GOT3 (cell line): ENCODE measurements at regions not wholly inside any gene's neighbourhood (a gene's known extent, or its start where the extent isn't known, plus 50 kb on each side); places are given as distances from the start of the nearest gene placed in this dataset.
"Not testable (repeated sequence)": the region's sequence is repeated elsewhere in the genome, so short reads cannot be mapped to it uniquely, and the experiment has no call there.

Source experiments
- DNase-seq: peaks from one replicate; lab custom pipeline; 2025; ENCODE audit warnings: mixed read lengths; lab: John Stamatoyannopoulos, UW

DNA sequence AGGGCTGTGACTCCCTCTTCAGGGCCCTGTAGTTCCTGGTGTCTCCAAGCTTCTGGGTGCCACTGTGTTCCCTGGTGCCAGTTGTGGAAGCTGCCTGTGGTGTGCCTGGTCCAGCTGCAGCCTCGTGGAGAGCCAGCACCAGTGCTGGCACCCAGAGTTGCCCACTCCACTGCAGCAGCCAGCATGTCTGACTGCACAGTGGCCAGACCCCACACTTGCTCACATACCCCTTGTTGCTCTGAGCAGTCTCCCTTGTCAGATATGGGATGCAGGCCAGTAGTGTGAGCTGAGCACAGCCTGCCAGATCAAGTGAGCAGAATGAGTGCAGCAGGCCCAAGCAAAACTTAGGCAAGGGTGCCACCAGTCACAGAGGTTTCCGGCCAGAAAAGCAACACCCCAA lies 108.6 kb downstream of the ZMAT1 start:
- no peak for DNase-seq

DNA sequence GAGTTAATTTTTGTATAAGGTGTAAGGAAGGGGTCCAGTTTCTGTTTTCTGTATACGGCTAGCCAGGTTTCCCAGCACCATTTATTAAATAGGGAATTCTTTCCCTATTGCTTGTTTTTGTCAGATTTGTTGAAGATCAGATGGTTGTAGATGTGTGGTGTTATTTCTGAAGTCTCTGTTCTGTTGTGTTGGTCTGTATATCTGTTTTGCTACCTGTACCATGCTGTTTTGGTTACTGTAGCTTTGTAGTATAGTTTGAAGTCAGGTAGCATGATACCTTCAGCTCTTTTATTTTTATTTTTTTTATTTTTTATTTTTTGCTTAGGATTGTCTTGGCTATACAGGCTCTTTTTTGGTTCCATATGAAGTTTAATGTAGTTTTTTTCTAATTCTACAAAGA lies 114.1 kb downstream of the ZMAT1 start:
- DNase-seq = not testable (repeated sequence)

DNA sequence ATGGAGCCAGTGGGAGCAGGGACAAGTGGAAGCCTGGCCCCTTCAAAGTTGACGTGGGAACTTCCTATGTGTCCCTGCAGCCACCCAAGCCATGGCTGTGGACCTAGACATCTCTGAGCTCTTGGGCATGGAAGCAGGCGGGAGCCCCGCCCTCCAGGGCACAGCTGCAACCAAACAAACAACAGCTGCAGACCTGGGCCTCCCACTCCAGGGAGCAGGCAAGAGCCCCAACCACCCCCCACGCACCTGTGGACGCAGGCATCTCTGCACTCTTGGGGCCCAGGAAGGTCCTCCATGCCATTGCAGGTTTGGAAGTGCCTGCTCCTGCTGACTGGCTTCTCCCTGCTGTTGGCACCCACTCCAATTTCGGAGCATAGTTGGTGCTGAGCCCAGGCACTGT lies 118.6 kb downstream of the ZMAT1 start:
- DNase-seq = no peak

DNA sequence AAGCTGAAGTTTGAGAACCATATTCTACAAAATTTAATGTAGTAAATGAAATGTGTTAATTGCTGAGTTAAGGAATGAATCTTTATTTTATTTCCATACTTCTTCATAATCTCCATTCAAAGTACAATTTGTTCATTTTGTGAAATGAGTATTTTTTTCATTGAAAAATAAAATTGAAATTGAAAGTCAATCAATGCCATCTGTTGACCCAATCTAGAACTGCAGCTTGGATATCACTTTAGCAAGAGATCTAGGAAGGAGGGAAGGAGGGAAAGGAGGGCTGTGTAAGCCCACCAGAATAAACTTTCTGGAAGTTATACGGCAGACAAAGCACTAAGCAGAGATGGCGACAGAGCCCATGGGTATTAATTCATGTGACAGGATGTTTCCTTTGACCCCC lies 128.4 kb downstream of the ZMAT1 start:
- DNase-seq = no peak

DNA sequence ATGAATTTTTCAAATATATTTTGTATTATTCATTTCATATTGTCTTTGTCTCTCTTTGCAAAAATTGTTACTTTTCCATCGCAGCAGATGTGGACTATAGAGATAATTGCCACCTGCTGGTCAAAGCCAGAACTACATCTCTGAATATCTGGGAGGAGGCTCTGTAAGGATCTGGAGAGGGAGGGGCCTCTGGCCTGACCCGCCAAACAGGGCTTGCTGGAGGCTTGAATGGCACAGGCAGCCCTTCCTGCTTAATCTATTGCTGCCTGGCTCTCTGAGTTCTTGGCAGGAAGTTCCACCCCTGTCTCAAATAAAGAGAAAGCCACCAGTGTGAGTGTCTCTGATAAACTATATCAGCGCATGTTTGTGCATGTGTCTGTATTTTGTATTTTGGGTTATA lies 132.4 kb downstream of the ZMAT1 start:
- peak; percentile 6 for DNase-seq

DNA sequence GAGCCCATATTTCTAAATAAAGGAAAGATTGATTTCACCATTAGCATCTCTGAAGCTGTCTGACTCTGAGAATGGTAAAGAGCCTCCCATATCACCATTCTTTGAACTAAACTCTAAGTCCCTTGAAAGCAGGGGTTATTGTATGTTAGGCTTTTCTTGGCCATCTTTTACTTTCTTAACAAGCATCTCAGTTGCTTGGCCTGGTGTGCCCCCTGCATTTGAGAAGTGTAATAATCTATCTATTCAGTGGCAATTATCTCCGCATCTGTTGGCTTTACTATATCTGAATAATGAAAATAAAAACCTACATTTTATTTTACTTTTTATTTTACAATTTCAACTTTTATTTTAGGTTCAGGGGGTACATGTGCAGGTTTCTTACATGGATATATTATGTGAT lies 128.3 kb upstream of the ARMCX2 start:
- no peak for DNase-seq

DNA sequence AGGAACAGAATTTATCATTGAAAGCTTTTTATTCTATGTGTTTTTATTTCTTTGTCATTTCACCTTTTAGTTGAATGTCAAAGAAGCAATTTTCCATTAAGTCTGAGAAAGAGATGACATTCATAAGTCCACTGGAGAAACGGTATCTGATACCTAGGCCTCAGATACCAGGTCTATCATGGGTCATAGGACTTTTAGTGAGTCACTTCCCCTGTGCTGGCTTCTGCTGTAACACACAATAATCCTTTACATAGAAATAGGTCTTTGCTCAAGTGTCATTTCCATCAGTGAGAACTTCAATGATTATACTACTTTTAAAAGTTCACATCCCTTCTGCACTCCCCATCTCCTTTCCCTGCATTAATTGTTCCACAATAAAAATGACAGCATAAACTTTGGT lies 125.5 kb upstream of the ARMCX2 start:
- DNase-seq = no peak

DNA sequence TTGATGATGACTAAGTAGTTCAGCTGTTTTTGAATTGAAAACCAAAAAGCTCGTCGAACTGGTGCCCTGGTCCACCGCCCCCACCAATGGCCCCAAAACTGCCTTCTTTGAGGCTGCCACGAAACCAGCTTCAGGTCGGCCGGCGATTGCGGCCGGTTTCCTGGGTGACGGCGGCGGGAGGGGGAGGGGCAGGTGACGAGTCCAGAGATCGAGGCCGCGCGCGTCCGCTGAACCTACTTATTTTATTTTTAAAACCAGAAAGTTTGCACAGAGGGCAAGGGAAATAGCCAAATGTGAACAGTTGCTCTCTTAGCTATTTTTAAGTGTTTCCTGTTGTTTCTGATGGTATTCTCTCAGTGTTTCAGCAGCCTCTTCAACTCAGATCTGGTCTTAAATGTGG lies 120.8 kb upstream of the ARMCX2 start:
- not testable (repeated sequence) for DNase-seq

DNA sequence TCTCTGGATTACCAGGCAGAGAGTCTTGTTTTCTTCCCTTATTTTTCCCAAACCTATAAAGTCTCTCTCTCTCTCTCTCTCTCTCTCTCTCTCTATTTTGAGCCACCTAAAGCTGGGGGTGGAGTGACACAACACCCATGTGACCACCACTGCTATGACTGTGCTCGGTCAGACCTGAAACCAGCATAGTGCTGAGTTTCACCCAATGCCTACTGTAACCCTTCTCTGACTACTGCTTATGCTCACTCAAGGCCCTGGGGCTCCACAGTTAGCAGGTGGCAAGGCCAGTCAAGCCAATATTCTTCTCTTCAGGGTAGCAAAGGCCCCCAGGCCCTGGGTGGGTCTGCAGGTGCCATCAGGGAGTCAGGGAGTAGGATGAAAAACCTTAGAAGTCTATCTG lies 114.7 kb upstream of the ARMCX2 start:
- no peak for DNase-seq

DNA sequence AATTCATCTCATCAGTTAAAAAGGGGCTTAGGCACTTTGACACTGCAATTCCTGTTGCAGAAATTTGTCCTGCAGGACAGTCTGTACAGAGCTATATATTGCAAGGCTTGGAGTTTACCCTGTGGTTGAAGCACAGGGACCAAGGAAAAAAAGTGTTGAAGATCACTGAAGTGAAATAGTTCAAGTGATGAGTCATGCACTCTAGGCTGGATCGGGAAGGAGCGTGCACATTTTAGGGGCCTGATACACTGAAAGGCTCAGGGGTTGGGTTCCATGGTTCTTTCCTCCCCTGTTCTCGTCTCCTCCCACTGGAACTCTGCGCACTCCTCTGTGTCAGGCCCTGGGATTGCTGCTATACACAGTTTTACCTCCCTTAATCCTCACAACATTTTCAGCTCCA lies 104.9 kb upstream of the ARMCX2 start:
- no peak for DNase-seq

DNA sequence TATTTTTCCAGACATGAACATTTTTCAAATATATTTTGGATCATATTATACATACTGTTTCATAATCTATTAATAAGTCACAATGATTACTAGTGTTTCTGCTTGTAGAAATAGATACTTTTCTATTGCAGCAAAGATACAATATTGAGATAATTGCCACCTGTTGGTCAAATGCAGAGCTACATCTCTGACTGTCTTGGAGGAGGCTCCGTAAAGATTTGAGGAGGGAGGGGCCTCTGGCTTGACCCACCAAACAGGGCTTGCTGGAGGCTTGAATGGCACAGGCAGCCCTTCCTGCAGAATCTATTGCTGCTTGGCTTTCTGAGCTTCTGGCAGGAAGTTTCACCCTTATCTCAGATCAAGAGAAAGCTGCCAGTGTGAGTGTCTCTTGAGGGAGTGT lies 99.3 kb upstream of the ARMCX2 start:
- no peak for DNase-seq

DNA sequence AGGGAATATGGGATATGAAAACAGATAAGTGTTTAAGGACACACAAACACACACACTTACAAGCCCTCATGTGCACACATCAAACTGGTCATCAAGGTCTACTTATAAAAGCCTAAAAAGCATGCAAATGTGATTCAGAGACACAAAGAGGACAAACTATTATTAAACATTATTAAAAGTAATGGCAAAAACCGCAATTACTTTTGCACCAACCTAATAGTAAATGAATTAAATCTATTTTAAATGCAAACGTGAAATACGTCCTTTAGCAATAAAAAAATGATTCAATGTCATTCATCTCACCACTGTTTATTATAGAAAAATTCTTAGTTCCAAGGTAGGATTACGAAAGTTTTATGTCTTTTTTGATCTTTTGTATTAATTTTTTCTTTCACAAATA lies 91.1 kb upstream of the ARMCX2 start:
- no peak for DNase-seq

DNA sequence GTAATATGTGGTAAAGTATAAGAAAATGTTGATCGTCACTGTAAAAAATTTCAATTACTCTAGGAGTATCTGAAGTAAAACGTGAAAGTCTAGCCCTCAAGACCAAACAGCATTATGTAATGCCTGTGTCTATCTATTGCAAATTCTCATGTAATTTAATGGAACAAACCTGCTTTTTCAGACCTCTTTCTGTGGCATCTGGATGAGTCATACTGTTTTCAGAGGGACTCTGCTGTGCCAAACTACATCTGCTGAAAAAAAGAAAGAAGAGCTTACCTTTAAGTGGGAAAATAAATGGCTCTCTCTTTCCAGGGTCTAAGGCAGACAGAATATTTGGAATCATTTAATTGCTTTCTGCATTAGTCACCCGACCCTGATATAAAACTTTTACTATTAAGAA lies 89.8 kb upstream of the ARMCX2 start:
- no peak for DNase-seq

DNA sequence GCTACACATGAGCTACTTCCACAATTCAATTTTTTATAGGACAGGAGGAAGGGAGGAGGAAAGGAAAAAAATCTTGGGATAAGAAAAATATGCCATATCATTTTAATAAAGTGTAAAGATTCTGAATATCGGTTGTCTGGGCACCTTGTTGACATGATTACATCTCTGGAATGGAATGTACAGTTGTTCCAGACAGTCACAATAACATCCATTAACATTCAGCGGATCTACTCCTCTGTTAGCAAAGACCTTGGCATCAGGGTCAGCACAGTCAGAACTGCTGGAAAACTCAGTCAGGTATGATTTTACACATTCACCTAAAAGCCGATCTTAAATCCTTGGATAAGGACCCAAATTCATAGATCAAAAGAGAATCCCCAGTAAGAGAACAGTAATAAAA lies 85.4 kb upstream of the ARMCX2 start:
- DNase-seq = no peak

DNA sequence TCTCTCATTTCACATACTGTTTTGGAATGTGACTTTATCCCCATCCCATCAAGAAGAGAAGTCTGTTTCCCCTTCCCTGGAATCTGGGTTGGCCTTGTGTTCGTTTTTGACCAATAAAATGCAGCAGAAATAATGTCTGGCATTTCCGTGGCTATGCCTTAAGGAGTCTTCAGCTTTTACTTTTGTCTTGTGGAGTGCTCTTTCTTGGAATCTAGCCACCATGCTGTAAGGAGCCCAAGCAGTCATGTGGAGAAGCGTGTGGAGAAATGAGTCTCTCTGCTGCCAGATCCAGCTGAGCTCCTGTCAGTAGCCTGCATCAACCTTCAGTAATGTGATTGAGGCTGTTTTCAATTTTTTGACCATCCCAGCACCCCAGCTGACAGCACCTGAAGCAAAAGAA lies 84.4 kb upstream of the ARMCX2 start:
- no peak for DNase-seq

DNA sequence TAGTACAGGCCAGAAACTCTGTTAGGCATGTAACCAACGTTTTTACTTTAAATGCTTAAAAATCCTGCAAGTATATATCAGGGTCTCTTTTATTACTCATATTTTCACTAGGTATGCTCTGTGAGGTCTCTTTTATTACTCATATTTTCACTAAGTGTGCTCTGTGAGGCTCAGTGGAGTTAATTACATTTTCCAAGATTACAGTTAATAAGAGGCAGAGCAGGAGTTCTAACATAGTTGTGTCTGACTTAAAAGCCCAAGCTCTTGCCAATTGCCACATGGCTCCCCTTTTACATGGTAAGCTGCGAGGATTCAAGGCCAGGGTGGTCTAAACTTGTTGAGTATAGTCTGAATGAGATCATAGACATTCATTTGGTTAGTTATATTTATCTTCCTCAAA lies 81.0 kb upstream of the ARMCX2 start:
- no peak for DNase-seq

DNA sequence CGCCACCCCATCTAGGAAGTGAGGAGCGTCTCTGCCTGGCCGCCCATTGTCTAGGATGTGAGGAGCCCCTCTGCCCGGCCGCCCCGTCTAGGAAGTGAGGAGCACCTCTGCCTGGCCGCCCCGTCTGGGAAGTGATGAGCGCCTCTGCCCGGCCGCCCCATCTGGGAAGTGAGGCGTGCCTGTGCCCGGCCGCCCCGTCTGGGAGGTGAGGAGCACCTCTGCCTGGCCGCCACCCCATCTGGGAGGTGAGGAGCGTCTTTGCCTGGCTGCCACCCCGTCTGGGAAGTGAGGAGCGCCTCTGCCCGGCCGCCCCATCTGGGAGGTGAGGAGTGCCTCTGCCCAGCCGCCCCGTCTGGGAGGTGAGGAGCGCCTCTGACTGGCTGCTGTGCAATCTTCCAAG lies 79.2 kb upstream of the ARMCX2 start:
- DNase-seq = not testable (repeated sequence)

DNA sequence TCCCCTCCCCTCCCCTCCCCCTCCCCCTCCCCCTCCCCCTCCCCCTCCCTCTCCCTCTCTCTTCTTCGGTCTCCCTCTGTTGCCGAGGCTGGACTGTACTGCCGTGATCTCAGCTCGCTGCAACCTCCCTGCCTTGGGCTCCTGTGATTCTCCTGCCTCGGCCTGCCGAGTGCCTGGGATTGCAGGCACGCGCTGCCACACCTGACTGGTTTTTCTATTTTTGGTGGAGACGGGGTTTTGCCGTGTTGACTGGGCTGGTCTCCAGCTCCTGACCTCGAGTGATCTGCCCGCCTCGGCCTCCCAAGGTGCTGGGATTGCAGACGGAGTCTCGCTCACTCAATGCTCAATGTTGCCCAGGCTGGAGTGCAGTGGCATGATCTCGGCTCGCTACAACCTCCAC lies 78.8 kb upstream of the ARMCX2 start:
- DNase-seq = not testable (repeated sequence)

DNA sequence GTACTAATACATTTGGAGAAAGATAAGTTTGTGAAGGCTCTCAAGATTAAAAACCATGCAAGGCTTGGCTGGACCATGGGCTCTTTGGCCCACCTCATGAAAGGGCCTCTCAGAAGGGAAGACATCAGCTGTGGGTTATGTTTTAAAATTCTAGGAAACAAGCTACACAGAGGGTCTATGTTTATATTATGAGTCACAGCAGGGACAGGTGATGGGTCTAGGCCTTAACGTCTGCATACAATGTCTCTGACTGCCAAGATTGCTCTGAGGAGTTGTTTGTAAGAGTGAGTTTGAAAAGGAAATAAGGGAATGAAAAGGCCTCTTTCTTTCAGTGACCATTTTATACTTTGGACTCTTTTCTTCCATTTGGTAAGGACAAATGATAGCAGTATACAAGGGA lies 77.0 kb upstream of the ARMCX2 start:
- DNase-seq = no peak

DNA sequence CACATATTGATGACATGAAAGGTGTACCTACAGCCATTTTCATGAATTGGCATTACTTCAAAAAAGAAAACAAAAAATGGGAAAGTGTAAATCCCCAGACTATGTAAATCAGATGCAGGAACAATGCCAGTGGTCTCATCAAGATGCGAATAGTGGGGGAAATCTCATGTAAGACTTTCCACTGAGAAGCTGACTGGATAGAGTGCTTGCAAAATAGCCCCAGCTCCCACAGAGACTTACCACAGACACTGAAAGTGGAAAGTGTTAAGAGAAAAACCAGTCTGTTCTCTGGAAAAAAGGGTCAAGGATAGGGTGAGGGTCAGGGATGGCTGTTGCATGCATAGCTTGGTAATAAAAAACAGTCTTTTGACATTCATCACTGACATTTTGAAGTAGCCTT lies 73.2 kb upstream of the ARMCX2 start:
- no peak for DNase-seq

DNA sequence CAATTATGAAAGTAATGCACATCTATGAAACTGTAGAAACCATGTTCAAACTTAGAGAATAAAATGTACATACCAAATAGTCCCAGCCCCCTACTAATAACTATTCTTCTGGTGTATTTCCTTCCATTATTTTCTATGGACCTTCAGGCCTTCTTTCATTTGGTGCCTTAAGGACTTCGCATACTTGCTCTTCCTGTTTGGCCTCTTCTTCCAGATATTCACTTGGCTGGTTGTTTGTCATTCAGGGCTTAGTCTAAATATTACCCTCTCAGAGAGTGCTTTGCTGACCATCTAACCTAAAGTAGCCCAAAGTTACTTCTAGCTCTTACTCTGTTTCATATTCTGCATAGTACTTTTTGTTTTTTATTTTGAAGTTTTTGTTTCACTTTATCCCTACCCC lies 70.3 kb upstream of the ARMCX2 start:
- DNase-seq = no peak
